ENCODE measurements at regions not wholly inside any gene's neighbourhood (a gene's known extent, or its start where the extent isn't known, plus 50 kb on each side); places are given as distances from the start of the nearest gene placed in this dataset.

GRCh38 chr9:81317939-81318338 is 371.4 kb downstream of the TLE1 start (continued):
- TF ChIP-seq TAF7 (optimal IDR thresholded peaks at IDR 0.05; ENCODE audit: borderline replicate concordance, low read depth, low read length), result no peak
- no peak for TF ChIP-seq RXRA (IDR thresholded peaks at IDR 0.05; ENCODE audit: insufficient read depth, low read depth, low read length)
- no peak for TF ChIP-seq KDM5A (IDR thresholded peaks at IDR 0.05; ENCODE audit: low read length)
- TF ChIP-seq POLR2A (IDR thresholded peaks at IDR 0.05; ENCODE audit: control extremely low read depth in 1 of 2, low read depth in 2 of 2, low read length in 2 of 2), result no peak
- TF ChIP-seq SUZ12 (IDR thresholded peaks at IDR 0.05; ENCODE audit: low read length), result no peak
